Ascending aorta (tissue), 2 donors: ENCODE measurements at regions not wholly inside any gene's neighbourhood (a gene's known extent, or its start where the extent isn't known, plus 50 kb on each side); places are given as distances from the start of the nearest gene placed in this dataset.

Experiments used
- DNase-seq, 2 donors: peaks; one replicate each; pipeline ENCODE4 v3.0.0-alpha.2; 2019; ENCODE audit warnings: low spot score in 2 of 2
- H3K27ac ChIP-seq, 2 donors: fragments of 200-600 bp; sonication (generic); one replicate each; pipeline ENCODE4 v1.5.1; 2016 to 2017; ENCODE audit warnings: mild to moderate bottlenecking in 1 of 2
- H3K27me3 ChIP-seq: fragments of 200-600 bp; sonication (generic); one replicate; pipeline ENCODE4 v1.5.1; 2017
- H3K36me3 ChIP-seq, 2 donors: fragments of 200-600 bp; sonication (generic); one replicate each; pipeline ENCODE4 v1.5.1; 2016
- H3K4me1 ChIP-seq, 2 donors: fragments of 200-600 bp; sonication (generic); one replicate each; pipeline ENCODE4 v1.5.1; 2016 to 2017; ENCODE audit warnings: mild to moderate bottlenecking in 1 of 2
- H3K4me3 ChIP-seq, 2 donors: fragments of 200-600 bp; sonication (generic); one replicate each; pipeline ENCODE4 v1.5.1; 2016 to 2017; ENCODE audit warnings: mild to moderate bottlenecking in 1 of 2
- H3K9me3 ChIP-seq, 2 donors: fragments of 200-600 bp; sonication (generic); one replicate each; pipeline ENCODE4 v1.5.1; 2016
- intact Hi-C: fragments of 100-400 bp; cut with DNase I; formaldehyde crosslinking; loops from one replicate; pipeline ENCODE4 v1.15.1; 2023
- TF ChIP-seq, protein P1 (sequence below), 3 experiments: fragments of 200-600 bp in 2 of 3; fragments of 450-650 bp in 1 of 3; sonication (generic) in 2 of 3; IDR thresholded peaks; one replicate each; pipeline ENCODE4 v1.5.1; 2016 to 2019; ENCODE audit warnings: antibody characterized with exemption in 3 of 3, mild to moderate bottlenecking in 1 of 3, moderate library complexity in 1 of 3

DNA sequence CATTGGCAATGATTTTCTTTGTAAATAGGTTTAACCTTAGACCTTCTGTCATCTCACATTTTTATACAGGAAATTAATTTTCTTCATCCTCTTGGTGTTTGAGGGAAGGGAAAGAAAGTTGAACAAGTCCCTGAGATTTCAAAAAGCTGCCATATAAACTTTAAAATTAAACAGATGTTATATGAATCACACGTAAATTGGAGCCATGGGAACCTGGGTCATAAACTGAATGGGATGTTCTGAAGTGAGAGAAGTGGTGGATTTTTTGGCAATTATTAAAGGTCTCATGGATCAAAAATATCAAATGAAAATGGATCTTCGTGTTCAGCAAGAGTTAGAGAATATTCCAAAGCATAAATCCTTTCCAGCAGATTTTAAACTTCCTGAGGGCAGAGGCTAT is 242.2 kb downstream of the DMRT2 start:
- Histone ChIP-seq H3K36me3 (no peaks in the 10 kb centered on the region), H3K27me3 (no peaks in the 10 kb centered on the region), H3K4me3 (no peak overlapping the region), H3K27ac (no peak overlapping the region), H3K9me3 (no peaks in the 10 kb centered on the region), H3K4me1 (no peaks in the 10 kb centered on the region)
- DNase-seq: no peak
- intact Hi-C loops: no loop called here
- TF ChIP-seq, protein P1, sequence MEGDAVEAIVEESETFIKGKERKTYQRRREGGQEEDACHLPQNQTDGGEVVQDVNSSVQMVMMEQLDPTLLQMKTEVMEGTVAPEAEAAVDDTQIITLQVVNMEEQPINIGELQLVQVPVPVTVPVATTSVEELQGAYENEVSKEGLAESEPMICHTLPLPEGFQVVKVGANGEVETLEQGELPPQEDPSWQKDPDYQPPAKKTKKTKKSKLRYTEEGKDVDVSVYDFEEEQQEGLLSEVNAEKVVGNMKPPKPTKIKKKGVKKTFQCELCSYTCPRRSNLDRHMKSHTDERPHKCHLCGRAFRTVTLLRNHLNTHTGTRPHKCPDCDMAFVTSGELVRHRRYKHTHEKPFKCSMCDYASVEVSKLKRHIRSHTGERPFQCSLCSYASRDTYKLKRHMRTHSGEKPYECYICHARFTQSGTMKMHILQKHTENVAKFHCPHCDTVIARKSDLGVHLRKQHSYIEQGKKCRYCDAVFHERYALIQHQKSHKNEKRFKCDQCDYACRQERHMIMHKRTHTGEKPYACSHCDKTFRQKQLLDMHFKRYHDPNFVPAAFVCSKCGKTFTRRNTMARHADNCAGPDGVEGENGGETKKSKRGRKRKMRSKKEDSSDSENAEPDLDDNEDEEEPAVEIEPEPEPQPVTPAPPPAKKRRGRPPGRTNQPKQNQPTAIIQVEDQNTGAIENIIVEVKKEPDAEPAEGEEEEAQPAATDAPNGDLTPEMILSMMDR (IDR thresholded peaks at IDR 0.05): no peak

DNA sequence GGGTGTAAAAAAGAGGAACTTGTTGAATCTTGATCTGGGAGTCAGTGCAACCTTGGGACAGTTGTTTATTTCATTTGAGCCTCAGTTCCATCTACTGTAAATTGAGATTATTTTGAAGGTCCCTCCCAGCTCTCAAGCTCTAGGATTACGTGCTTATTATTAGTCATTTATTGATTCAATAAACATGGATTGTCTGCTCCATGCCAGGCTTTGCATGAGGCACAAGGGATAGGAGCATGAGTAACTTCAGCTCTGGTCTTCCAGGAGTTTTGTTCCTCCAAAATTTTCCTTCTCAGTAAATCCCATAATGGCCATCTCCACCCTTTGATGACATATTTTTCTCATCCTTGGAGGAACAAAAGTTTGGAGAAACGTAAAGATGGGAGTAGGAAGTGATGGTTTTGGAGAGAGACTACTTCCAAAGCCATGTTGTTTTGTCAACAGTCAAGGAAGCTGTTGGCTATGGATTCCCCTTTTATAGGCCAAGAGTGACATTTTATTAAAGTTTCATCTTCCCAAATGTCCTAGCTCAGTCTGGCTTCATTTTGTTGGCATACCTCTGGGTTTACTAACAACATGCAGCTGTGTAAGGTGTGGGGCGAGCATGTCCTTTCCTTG is 244.6 kb downstream of the DMRT2 start:
- no peak overlapping the region for H3K4me3 ChIP-seq
- intact Hi-C loops: no loop called here
- DNase-seq: no peak

DNA sequence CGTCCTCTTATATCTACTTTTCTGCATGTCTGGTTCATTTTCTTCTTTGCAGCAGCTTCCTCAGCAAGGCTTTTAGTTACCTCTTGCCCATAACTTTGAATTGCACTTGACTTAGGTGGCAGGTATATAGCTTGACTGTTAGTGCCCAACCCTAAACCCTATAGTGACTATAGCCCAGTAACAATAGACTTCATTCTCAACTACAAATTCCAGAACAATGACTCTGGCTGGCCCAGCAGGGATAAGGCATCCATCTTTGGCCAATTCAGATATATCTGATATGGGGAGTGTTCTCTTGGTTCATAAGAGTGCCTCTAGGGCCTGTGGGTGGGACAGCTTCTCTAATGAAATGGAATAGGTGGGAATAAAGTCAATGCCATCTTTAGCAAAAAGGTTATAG is 246.2 kb downstream of the DMRT2 start:
- intact Hi-C loops: no loop called here

More for the DNA sequence above, 244.6 kb downstream of the DMRT2 start:
- no peaks in the 10 kb centered on the region for H3K4me1 ChIP-seq
- no peaks in the 10 kb centered on the region for H3K36me3 ChIP-seq
- H3K27ac ChIP-seq: no peak overlapping the region
- no peaks in the 10 kb centered on the region for H3K27me3 ChIP-seq
- H3K9me3 ChIP-seq: no peaks in the 10 kb centered on the region
- TF ChIP-seq, protein P1 (IDR thresholded peaks at IDR 0.05): no peak

DNA sequence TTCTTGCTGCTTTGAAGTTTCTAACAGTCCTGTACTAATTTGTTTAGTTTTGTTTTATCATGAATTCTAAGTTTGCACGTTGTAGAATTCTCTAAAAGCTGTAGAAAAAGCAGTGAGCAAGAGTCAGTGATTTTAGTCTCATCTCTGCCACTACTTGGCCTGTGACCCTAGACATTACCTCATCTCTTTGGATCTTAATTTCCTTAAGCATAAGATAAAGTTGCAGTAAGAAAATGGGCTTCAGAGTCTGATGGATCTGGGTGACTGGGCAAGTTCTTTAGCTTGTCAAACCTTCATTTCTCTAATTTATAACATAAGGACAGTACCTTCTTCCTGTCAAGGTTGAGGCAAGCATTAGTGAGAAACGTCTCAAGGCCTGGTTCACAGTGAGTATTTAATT is 247.9 kb downstream of the DMRT2 start:
- H3K36me3 ChIP-seq: no peaks in the 10 kb centered on the region
- DNase-seq: no peak
- H3K4me3 ChIP-seq: no peak overlapping the region
- intact Hi-C loops: no loop called here
- TF ChIP-seq, protein P1 (IDR thresholded peaks at IDR 0.05): no peak
- H3K4me1 ChIP-seq: no peaks in the 10 kb centered on the region
- no peaks in the 10 kb centered on the region for H3K9me3 ChIP-seq
- H3K27ac ChIP-seq: no peak overlapping the region
- no peaks in the 10 kb centered on the region for H3K27me3 ChIP-seq

More for the DNA sequence above, 246.2 kb downstream of the DMRT2 start:
- Histone ChIP-seq H3K4me3 (no peak overlapping the region), H3K9me3 (no peaks in the 10 kb centered on the region), H3K4me1 (no peaks in the 10 kb centered on the region), H3K36me3 (no peaks in the 10 kb centered on the region), H3K27me3 (no peaks in the 10 kb centered on the region), H3K27ac (no peak overlapping the region)
- TF ChIP-seq, protein P1 (IDR thresholded peaks at IDR 0.05): no peak
- DNase-seq: no peak

DNA sequence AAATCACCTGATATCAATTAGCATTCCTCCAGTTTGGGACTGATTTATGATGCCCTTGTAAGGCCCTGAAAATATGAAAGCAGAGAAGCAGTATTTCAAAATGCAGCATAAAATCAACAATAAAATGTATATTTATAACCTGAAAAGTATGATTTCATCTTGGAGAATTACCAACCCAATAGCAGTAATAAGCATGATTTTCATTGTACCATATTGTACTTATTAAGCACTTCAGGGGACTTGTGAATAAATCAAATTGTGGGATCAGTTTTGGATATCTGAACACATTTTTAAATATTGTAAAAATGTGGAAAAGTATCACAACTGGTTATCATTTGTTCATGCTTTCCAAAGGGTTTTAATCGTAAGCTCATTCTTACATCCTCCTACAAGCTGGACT is 250.8 kb downstream of the DMRT2 start:
- no peaks in the 10 kb centered on the region for H3K4me1 ChIP-seq
- no peak overlapping the region for H3K27ac ChIP-seq
- H3K27me3 ChIP-seq: no peaks in the 10 kb centered on the region
- TF ChIP-seq, protein P1 (IDR thresholded peaks at IDR 0.05): no peak
- intact Hi-C loops: no loop called here
- DNase-seq: no peak
- H3K36me3 ChIP-seq: no peaks in the 10 kb centered on the region
- H3K4me3 ChIP-seq: no peak overlapping the region
- no peaks in the 10 kb centered on the region for H3K9me3 ChIP-seq

DNA sequence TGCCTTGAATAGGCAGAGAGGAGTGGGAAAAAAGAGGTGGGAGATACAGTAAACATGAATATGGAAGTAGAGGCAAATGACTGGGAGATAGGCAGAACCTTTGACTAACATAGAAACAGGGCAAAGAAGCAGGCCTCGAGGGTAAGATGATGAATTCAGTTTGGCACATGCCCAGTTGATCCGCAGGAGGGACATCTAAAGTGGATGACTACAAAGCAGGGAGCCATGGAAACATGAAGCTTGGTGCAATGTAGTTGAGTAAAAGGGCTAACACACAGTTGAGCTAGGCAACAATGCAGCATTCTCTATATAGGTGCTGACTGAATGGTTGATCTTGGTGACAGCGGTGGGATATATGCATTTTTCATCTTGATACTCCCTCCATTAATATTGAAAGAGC is 253.8 kb downstream of the DMRT2 start:
- no peaks in the 10 kb centered on the region for H3K9me3 ChIP-seq
- no peaks in the 10 kb centered on the region for H3K36me3 ChIP-seq
- TF ChIP-seq, protein P1 (IDR thresholded peaks at IDR 0.05): no peak
- no peak for DNase-seq
- no peaks in the 10 kb centered on the region for H3K4me1 ChIP-seq
- H3K27ac ChIP-seq: no peak overlapping the region
- no peak overlapping the region for H3K4me3 ChIP-seq
- no peaks in the 10 kb centered on the region for H3K27me3 ChIP-seq
- intact Hi-C loops: no loop called here
